A673 (cell line): ENCODE measurements at regions not wholly inside any gene's neighbourhood (a gene's known extent, or its start where the extent isn't known, plus 50 kb on each side); places are given as distances from the start of the nearest gene placed in this dataset.
A peak's percentile ranks its signal among the peaks of the same experiment; 100 is the strongest.
"Not testable (repeated sequence)": the region's sequence is repeated elsewhere in the genome, so short reads cannot be mapped to it uniquely, and the experiment has no call there.

Experiments
- BruUV-seq: library from RNA; stranded (reverse); fragments of 400-500 nt; replicated peaks from 2 replicates; lab custom pipeline; 2021; lab: Mats Ljungman, UMichigan
- CTCF ChIA-PET: fragments of 300-600 bp; sonication (Branson Sonifier 250); formaldehyde crosslinking; loops from one replicate; lab custom pipeline; 2022; ENCODE audit warnings: antibody characterized with exemption; lab: Charles Lee
- POLR2A ChIA-PET: fragments of 300-600 bp; sonication (Branson Sonifier 250); formaldehyde crosslinking; loops from one replicate; lab custom pipeline; 2022; ENCODE audit warnings: antibody characterized with exemption; ENCODE audit not compliant: low non-redundant PET; lab: Charles Lee
- DNase-seq: peaks from one replicate; pipeline ENCODE4 v3.0.0-alpha.2; 2015; ENCODE audit warnings: low spot score
- H3K27ac ChIP-seq: fragments of 200-600 bp; sonication (generic); 2 replicates; pipeline ENCODE4 v1.5.1; 2016; ENCODE audit warnings: mixed run types, low read depth, mild to moderate bottlenecking, mixed read lengths, antibody characterized with exemption, low read length; ENCODE audit not compliant: poor library complexity, severe bottlenecking
- H3K27me3 ChIP-seq: fragments of 200-600 bp; sonication (generic); replicated peaks from 2 replicates; pipeline ENCODE4 v1.6.1; 2017; ENCODE audit warnings: mixed run types, low read depth, mild to moderate bottlenecking, mixed read lengths, antibody characterized with exemption, low read length; ENCODE audit not compliant: insufficient read depth, poor library complexity
- H3K36me3 ChIP-seq: fragments of 200-600 bp; sonication (generic); 2 replicates; pipeline ENCODE4 v1.6.1; 2016; ENCODE audit warnings: mixed run types, mild to moderate bottlenecking, mixed read lengths, antibody characterized with exemption, low read length; ENCODE audit not compliant: insufficient read depth, poor library complexity, severe bottlenecking
- H3K4me1 ChIP-seq: fragments of 200-600 bp; sonication (generic); 2 replicates; pipeline ENCODE4 v1.6.1; 2017; ENCODE audit warnings: mixed run types, mild to moderate bottlenecking, mixed read lengths, antibody characterized with exemption, low read length; ENCODE audit not compliant: insufficient read depth, poor library complexity, severe bottlenecking
- H3K4me3 ChIP-seq: fragments of 200-600 bp; sonication (generic); 2 replicates; pipeline ENCODE4 v1.5.1; 2016; ENCODE audit warnings: low read depth, mixed run types, mild to moderate bottlenecking, mixed read lengths, low read length; ENCODE audit not compliant: poor library complexity, severe bottlenecking
- H3K9me3 ChIP-seq: fragments of 200-600 bp; sonication (generic); 2 replicates; pipeline ENCODE4 v1.6.1; 2016; ENCODE audit warnings: mixed run types, low read depth, mild to moderate bottlenecking, mixed read lengths, antibody characterized with exemption, low read length; ENCODE audit not compliant: poor library complexity, severe bottlenecking
- intact Hi-C: fragments of 100-400 bp; cut with micrococcal nuclease; formaldehyde crosslinking; loops from one replicate; pipeline ENCODE4 v1.10.0; 2022; ENCODE audit not compliant: unreplicated experiment

- POLR2A ChIA-PET, CTCF ChIA-PET, H3K36me3 ChIP-seq, H3K4me3 ChIP-seq, H3K9me3 ChIP-seq, BruUV-seq, intact Hi-C loops, DNase-seq, H3K27ac ChIP-seq, H3K4me1 ChIP-seq: not testable (repeated sequence)
- peaks cover 15% of the 10 kb centered on the region for H3K27me3 ChIP-seq
Measured at GRCh38 chr15:22665711-22666110, 120.7 kb upstream of the NIPA1 start.

DNA sequence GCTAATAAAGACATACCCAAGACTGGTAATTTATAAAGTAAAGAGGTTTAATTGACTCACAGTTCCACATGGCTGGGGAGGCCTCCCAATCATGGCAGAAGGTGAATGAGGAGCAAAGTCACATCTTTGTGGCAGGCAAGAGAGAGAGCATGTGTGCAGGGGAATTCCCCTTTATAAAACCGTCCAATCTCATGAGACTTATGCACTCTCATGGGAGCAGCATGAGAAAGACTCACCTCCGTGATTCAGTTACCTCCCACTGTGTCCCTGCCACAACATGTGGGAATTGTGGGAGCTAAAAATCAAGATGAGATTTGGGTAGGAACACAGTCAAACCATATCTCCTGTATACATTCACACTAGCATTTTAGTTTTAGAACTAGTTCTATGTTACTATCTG is 101.7 kb upstream of the NIPA1 start:
- H3K4me3 ChIP-seq, H3K27me3 ChIP-seq, H3K4me1 ChIP-seq, intact Hi-C loops, H3K36me3 ChIP-seq, POLR2A ChIA-PET, BruUV-seq, H3K9me3 ChIP-seq, CTCF ChIA-PET, H3K27ac ChIP-seq: not testable (repeated sequence)
- peak; percentile 1 for DNase-seq

DNA sequence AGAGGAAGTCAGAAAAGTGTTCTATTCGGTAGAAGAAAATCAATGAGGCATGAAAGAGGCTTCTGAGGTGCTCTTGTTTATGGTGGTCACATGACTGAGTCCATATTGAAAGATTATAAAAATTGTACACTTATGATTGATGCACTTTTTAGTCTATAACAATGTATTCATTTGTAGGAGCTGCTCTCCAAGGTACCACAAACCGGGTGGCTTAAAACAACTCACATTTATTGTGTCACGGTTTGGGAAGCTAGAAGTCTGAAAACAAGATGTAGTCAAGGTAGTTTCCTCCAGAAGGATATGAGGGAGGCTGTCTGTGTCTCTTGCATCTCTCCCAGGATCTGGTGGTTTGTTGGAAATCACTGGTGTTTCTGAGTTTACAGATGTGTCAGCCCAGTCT is 86.6 kb upstream of the NIPA1 start:
- BruUV-seq, H3K27me3 ChIP-seq, H3K4me1 ChIP-seq, H3K27ac ChIP-seq, CTCF ChIA-PET, POLR2A ChIA-PET, H3K4me3 ChIP-seq, intact Hi-C loops, H3K9me3 ChIP-seq, H3K36me3 ChIP-seq, DNase-seq: not testable (repeated sequence)

- H3K4me1 ChIP-seq, H3K4me3 ChIP-seq, CTCF ChIA-PET, BruUV-seq, H3K27ac ChIP-seq, H3K27me3 ChIP-seq, H3K9me3 ChIP-seq, POLR2A ChIA-PET, H3K36me3 ChIP-seq, intact Hi-C loops, DNase-seq: not testable (repeated sequence)
Measured at GRCh38 chr15:22710831-22711341, 75.6 kb upstream of the NIPA1 start.

GRCh38 chr15:22713933-22714332 is 72.5 kb upstream of the NIPA1 start:
- CTCF ChIA-PET, H3K4me3 ChIP-seq: not testable (repeated sequence)

GRCh38 chr15:22714358-22715132 is 71.9 kb upstream of the NIPA1 start:
- CTCF ChIA-PET, H3K9me3 ChIP-seq, POLR2A ChIA-PET, H3K4me3 ChIP-seq, H3K27ac ChIP-seq, BruUV-seq, H3K36me3 ChIP-seq, intact Hi-C loops, DNase-seq, H3K4me1 ChIP-seq: not testable (repeated sequence)
- H3K27me3 ChIP-seq: peaks cover 14% of the 10 kb centered on the region

More at GRCh38 chr15:22713933-22714332, 72.5 kb upstream of the NIPA1 start:
- POLR2A ChIA-PET, intact Hi-C loops, H3K27ac ChIP-seq, DNase-seq, H3K4me1 ChIP-seq, H3K36me3 ChIP-seq, H3K9me3 ChIP-seq, BruUV-seq: not testable (repeated sequence)
- H3K27me3 ChIP-seq: peaks cover 14% of the 10 kb centered on the region

GRCh38 chr15:22715133-22715845 is 71.2 kb upstream of the NIPA1 start:
- CTCF ChIA-PET, H3K9me3 ChIP-seq, DNase-seq, intact Hi-C loops, POLR2A ChIA-PET, H3K4me3 ChIP-seq, H3K36me3 ChIP-seq, H3K4me1 ChIP-seq, H3K27ac ChIP-seq, BruUV-seq: not testable (repeated sequence)
- peaks cover 14% of the 10 kb centered on the region for H3K27me3 ChIP-seq
